Cardiac fibroblast (primary cell): ENCODE measurements at regions not wholly inside any gene's neighbourhood (a gene's known extent, or its start where the extent isn't known, plus 50 kb on each side); places are given as distances from the start of the nearest gene placed in this dataset.
A peak's percentile ranks its signal among the peaks of the same experiment; 100 is the strongest.

Experiments
- DNase-seq, 2 donors: peaks; one replicate each; pipeline versions ENCODE4 v3.0.0 to v3.0.0-alpha.2; 2010; ENCODE audit warnings: low read depth in 2 of 2
- H3K4me3 ChIP-seq, 2 donors: replicated peaks in 1 of 2; 1 replicate in 1 of 2; 2 replicates in 1 of 2; pipeline ENCODE4 v1.5.1; 2011; ENCODE audit warnings: low read depth in 2 of 2, low read length in 2 of 2, mild to moderate bottlenecking in 2 of 2, moderate library complexity in 1 of 2
- CTCF ChIP-seq: IDR thresholded peaks from one replicate; pipeline ENCODE4 v1.5.1; 2011; ENCODE audit warnings: low read depth, mild to moderate bottlenecking, low read length, inconsistent platforms

GRCh38 chrX:155767051-155767875, 113.9 kb upstream of the VAMP7 start:
- H3K4me3 ChIP-seq, result peak overlapping the region; percentile 43 to 58
- TF ChIP-seq CTCF, result no peak
- peak; percentile 81 to 85 for DNase-seq

- no peak for DNase-seq
- H3K4me3 ChIP-seq, result no peak overlapping the region
- TF ChIP-seq CTCF, result no peak
Observed at GRCh38 chrX:155766321-155766720, 114.8 kb upstream of the VAMP7 start.

DNA sequence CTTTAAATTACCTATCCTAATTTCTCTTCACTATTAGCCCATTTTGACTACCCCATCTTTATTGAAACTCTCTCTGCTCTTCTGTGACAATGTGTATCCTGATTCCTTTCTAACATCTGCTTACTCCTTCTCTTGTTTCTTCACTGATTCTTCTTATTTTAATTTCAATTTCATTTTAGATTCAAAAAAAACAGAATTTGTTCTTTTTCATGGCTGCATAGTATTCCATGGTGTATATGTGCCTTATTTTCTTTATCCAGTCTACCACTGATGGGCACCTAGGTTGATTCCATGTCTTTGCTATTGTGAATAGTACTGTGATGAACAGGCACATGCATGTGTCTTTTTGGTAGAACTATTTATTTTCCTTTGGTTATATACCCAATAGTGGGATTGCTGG, 120.0 kb upstream of the VAMP7 start:
- DNase-seq, result no peak
- no peak for TF ChIP-seq CTCF
- no peak overlapping the region for H3K4me3 ChIP-seq

DNA sequence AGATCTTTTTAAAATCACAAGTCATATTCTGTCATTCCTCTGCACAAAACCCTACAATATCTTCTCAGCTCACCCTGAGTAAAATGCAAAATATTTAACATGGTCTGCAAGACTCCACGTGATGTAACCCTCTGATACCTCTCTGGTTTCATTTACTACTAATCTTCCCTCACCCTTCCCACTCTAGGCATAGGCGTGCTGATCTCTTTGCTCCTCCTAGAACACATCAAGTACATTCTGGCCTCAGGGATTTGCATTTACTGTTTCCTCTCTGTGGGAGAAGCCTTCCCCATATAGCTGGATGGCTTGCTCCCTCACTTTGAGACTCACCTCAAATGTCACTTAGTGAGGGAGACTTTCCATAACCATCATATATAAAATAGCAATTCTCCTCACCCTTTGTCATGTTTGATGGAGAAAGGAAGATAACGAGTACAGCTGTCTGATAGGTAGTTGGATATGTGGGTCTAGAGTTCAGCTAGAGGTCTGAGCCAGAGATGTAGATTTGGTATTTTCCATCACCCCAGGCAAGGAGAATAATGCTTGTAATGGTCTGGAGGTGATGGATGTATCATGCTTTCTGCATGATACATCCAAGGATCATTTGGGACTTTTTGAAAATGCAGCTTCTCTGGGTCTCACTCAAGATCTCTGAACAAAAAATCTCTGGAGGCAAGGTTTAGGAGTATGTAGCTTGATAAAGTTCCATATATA, 123.9 kb upstream of the VAMP7 start:
- no peak overlapping the region for H3K4me3 ChIP-seq
- DNase-seq, result no peak
- no peak for TF ChIP-seq CTCF

DNA sequence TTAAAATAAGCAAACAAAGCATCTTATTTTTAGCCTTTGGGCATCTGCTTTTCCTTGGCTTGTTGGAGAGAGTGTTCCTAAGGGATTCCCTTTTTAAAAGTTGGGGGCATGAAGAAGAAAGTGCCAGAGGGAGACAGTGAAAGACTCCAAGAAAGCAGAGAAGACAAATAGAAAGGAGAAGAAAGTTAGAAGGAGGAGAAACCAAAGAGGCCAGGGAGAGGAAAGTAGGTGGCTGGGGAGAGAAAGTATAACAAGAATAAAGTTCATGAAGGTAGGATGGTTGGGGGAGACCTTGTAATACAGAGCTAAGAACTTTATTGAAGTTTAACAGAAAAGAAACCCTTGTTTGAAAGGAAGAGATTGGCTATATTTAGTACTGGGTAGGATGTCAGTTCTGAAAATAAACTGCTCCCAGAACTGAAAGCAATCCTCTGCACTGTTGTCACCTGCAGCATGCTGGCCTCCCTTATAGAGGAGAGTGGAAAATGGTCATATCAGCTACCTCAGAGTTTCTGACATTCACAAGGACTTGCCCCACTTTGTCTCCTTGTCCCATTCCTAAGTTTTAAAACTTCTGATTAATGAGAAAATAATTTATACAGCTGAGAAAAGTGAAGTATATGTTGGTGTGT, 125.3 kb upstream of the VAMP7 start:
- DNase-seq, result no peak

GRCh38 chrX:155751131-155751530, 130.0 kb upstream of the VAMP7 start:
- DNase-seq, result no peak
- H3K4me3 ChIP-seq, result no peak overlapping the region
- TF ChIP-seq CTCF, result no peak

More for the DNA sequence above, 125.3 kb upstream of the VAMP7 start:
- no peak overlapping the region for H3K4me3 ChIP-seq
- TF ChIP-seq CTCF, result no peak
